COR-L47 (cell line): ENCODE measurements at regions not wholly inside any gene's neighbourhood (a gene's known extent, or its start where the extent isn't known, plus 50 kb on each side); places are given as distances from the start of the nearest gene placed in this dataset.
A peak's percentile ranks its signal among the peaks of the same experiment; 100 is the strongest.

Experiments used
- DNase-seq: peaks from one replicate; lab custom pipeline; 2025; lab: John Stamatoyannopoulos, UW

GRCh38 chr4:125511715-125512114 is 197.0 kb downstream of the FAT4 start:
- peak; percentile 9 for DNase-seq

DNA sequence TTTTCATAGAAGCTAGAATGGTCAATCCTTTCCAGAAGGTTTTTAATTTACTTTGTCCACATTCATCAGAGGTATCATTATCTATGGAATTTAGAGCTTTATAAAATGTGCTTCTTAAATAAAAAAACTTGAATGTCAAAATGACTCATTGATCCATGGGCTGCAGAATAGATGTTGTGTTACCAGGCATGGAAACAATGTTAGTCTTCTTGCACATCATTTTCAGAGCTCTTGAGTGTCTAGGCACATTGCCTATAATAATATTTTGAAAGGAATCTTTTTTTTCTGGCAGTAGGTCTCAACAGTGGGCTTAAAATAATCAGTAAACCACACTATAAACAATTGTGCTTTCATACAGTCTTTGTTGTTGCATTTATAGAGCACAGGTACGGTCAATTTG is 200.3 kb downstream of the FAT4 start:
- DNase-seq = no peak

DNA sequence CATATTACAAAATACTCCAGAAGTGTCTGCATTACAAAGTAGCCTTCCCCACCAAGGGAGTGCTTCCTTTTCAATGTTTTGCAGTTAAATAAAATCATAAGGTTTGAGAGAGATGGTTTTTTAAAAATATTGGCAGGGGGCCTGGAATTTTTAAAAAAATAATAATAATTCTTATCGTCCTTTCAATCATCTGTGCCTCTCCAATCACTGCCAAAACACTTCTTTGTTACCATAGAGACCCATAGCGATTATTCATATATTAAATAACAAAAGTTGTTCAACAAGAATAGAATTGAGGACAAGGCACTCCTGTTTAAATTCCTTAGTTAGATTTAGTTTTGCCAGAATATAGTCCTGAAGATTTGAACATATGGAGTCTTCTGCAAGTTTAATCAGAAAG is 203.1 kb downstream of the FAT4 start:
- DNase-seq = no peak

- DNase-seq = no peak
These were observed 203.5 kb downstream of the FAT4 start for GRCh38 chr4:125518281-125518680.

- DNase-seq = no peak
These were observed 204.8 kb downstream of the FAT4 start for GRCh38 chr4:125519371-125520146.

DNA sequence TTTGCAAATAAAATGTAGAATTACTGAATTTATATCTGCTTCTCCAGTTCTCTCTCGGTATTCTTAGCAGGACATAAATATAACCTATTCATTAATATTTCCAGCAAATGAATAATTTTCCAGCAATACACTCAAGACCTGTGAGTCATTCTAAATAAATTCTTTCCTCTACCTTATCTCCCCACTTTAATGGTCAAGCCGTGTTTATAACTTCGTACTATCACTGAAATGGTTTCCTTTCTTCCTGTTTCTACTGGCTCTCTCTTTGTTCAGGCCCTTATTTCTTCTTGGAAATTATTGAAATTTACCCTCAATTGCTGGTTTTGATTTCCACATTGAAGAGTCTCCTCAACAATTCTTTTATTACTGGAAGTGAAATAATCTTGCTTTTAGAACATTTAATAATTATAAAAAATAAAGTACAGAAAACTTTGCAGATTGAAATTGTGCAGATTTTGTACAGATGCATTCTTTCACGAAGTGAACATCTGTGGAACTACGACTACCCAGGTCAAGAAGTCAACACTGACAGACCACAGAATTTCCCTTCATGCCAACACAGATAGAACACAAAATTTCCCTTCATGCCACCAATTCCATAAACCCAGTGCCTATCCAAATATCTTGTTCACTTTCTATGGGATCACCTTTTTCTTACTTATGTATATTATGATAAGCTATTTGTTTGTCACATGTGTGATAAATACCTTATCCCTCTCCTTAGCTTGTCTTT is 205.7 kb downstream of the FAT4 start:
- no peak for DNase-seq

DNA sequence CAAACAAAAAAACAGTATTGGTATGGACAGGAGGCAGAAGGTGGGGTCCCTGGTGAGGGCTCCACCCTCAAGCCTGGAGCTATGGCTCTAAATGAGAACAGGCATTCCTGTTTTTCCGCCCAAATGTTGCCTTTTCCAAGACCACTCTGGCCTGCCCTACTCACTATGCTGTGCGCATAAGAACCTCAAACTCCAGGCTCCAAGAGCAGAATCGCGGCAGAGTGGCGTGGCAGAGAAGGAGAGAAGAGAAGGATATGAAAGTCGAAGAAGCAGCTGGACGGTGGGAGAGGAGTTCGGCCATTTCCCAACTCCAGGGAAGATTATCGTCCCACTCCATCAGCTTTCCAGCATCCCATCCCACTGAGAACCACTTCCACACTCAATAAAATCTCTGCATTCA is 207.8 kb downstream of the FAT4 start:
- DNase-seq = no peak

GRCh38 chr4:125522992-125523391 is 208.2 kb downstream of the FAT4 start:
- no peak for DNase-seq

- no peak for DNase-seq
These were observed 211.7 kb downstream of the FAT4 start for GRCh38 chr4:125526420-125526819.

- DNase-seq = peak; percentile 96
These were observed 212.9 kb downstream of the FAT4 start for GRCh38 chr4:125527681-125528080.

- DNase-seq = no peak
These were observed 214.3 kb downstream of the FAT4 start for GRCh38 chr4:125529071-125529470.

DNA sequence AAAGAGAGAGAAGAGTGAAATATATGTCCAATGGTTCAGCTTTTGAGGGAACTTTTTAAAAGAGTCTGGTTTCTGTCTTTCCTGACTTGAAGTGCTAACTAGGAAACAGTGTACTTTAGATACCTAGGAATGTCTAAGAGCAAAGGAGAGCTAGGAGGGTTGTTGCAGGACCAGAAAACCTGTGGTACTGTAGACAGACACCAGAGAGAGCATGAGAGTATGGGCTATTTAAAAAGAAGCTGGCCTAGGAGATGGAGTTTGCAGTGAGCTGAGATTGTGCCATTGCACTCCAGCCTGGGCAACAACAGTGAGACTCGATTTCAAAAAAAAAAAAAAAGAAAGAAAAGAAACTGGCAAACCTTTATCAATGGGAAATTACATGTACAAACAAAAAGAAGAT is 223.9 kb downstream of the FAT4 start:
- DNase-seq = no peak

- DNase-seq = no peak
These were observed 224.9 kb downstream of the FAT4 start for GRCh38 chr4:125539691-125540090.

GRCh38 chr4:125541836-125542385 is 227.2 kb downstream of the FAT4 start:
- no peak for DNase-seq

DNA sequence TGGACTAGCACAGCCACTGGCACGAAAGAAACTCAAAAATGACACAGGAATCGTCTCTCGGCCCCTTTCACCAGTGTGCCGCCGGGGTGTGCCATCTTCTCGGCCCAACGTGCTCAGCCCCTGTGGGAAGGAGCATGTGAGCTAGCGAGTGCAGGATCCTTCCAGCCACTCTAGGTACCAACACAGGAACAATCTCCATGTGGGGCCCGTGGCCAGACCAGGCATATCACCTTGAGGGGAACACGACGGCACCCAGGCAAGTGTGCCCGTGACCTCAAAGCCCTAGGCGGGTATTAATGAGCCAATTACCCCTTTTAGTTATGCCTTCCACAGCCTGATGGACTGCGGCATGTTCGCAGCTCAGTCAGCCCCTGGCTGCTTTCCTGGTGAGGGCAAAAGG is 231.5 kb downstream of the FAT4 start:
- DNase-seq = no peak

DNA sequence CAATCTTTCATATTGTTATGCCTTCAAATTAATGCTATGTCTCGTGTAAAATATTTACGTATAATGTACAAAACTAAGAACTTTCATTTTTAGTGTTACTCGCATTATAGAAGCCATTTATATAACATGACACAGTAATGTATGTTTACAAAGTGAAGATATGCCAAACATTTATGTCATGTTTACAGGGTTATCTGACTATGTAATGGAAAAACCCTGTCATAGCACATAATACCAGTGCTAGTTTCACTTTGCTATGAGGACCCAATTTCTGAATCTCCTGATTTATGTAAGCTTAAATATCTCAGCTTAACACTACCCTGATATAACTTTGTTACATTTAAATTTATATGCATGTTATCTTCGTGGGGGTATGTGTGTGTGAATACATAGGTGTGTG is 233.1 kb downstream of the FAT4 start:
- no peak for DNase-seq

- no peak for DNase-seq
These were observed 236.0 kb downstream of the FAT4 start for GRCh38 chr4:125550769-125551168.

DNA sequence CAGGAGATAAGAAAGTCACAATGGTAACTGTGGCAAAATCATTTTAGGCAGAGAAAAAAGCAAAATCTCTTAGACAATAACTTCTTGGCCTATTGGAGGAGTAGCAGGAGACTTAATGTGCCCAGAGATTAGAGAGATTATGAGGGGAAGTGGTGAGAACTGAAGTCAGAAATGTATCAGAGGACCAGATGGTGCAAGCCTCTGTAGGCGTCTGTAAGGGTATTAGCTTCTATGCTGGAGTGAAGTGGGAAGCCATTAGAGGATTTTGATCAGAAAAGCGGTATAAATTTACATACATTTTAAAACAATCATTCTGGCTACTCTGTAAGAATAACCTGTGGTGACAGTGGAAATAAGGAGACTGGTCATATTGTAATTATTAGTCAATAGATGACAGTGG is 236.7 kb downstream of the FAT4 start:
- DNase-seq = no peak

DNA sequence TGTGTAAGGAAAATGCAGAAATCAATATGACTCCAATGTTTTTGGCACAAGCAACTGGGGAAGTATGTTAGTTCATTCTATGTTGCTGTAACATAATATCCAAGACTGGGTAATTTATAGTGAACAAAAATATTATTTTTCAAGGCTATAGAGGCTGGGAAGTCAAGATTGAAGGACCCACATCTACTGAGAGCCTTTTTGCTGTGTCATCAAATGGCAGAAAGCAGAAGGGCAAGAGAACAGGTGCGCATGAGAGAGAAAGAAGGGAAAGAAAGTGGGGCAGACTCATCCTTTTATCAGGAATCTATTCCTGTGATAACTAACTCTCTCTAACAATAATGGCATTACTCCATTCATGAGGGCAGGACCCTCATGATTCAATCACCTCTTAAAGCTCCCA is 237.2 kb downstream of the FAT4 start:
- no peak for DNase-seq

DNA sequence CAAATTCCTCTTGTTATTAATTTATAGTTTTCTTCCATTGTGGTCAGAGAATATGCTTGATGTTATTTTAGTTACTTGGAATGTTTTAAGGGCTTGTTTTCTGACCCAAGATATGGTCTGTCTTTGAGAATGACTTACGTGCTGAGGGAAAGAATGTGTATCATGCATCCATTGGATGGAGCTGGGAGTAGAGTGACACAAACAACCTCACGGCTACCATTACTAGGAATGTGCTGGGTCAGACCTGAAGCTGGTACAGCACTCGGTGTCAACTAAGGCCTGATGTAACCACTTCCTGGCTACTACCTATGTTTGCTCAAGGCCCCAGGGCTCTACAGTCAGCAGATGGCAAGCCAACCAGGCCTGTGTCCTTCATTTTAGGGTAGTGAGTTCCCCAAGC is 257.8 kb downstream of the FAT4 start:
- DNase-seq = no peak

- no peak for DNase-seq
These were observed 258.6 kb downstream of the FAT4 start for GRCh38 chr4:125573368-125573767.

- DNase-seq = no peak
These were observed 259.0 kb downstream of the FAT4 start for GRCh38 chr4:125573786-125574185.

- no peak for DNase-seq
These were observed 267.5 kb downstream of the FAT4 start for GRCh38 chr4:125582302-125582701.
